IMR-90 (cell line): ENCODE measurements at regions not wholly inside any gene's neighbourhood (a gene's known extent, or its start where the extent isn't known, plus 50 kb on each side); places are given as distances from the start of the nearest gene placed in this dataset.

Experiments used
- ATAC-seq: fragments of 200-7000 bp; cut with Tn5 transposase; 2 replicates; pipeline ENCODE4 v1.9.1; 2020; ENCODE audit warnings: low read depth, mild to moderate bottlenecking, moderate library complexity
- BruUV-seq: library from RNA; stranded (reverse); fragments of 400-500 nt; replicated peaks from 2 replicates; lab custom pipeline; 2021; lab: Mats Ljungman, UMichigan
- CTCF ChIA-PET: fragments of 300-600 bp; formaldehyde crosslinking; extraction: SDS; loops from one replicate; lab custom pipeline; 2021; ENCODE audit warnings: antibody characterized with exemption; lab: Yijun Ruan, JAX
- POLR2A ChIA-PET: fragments of 300-600 bp; sonication (Branson Sonifier 250); formaldehyde crosslinking; loops from one replicate; lab custom pipeline; 2022; ENCODE audit warnings: antibody characterized with exemption; ENCODE audit not compliant: unreplicated experiment; lab: Charles Lee
- DNase-seq: peaks from one replicate; pipeline ENCODE4 v3.0.0; 2013
- H2AFZ ChIP-seq: replicated peaks from 2 replicates; pipeline ENCODE3; 2013; ENCODE audit warnings: low read length, mild to moderate bottlenecking; ENCODE audit not compliant: poor library complexity
- H2AK5ac ChIP-seq: 2 replicates; pipeline ENCODE4 v1.6.1; 2013; ENCODE audit warnings: low read depth, low read length, inconsistent platforms
- H2AK9ac ChIP-seq: replicated peaks from 2 replicates; pipeline ENCODE3; 2013; ENCODE audit warnings: mild to moderate bottlenecking, low read depth, low read length, moderate library complexity; ENCODE audit not compliant: poor library complexity
- H2BK120ac ChIP-seq: 2 replicates; pipeline ENCODE4 v1.6.1; 2013; ENCODE audit warnings: low read depth, low read length, inconsistent platforms
- H2BK15ac ChIP-seq: 3 replicates; pipeline ENCODE4 v1.6.1; 2013; ENCODE audit warnings: low read depth, low read length, inconsistent platforms
- H2BK20ac ChIP-seq: 2 replicates; pipeline ENCODE4 v1.6.1; 2013; ENCODE audit warnings: low read depth, mild to moderate bottlenecking, inconsistent platforms, low read length, moderate library complexity
- H2BK5ac ChIP-seq: 2 replicates; pipeline ENCODE4 v1.6.1; 2013; ENCODE audit warnings: mild to moderate bottlenecking, low read depth, low read length, inconsistent platforms; ENCODE audit not compliant: poor library complexity, severe bottlenecking
- H3K14ac ChIP-seq: replicated peaks from 2 replicates; pipeline ENCODE4 v1.6.1; 2013; ENCODE audit warnings: low read depth, low read length, inconsistent platforms
- H3K18ac ChIP-seq: 2 replicates; pipeline ENCODE4 v1.6.1; 2013; ENCODE audit warnings: low read depth, low read length, control low read depth
- H3K23ac ChIP-seq: 2 replicates; pipeline ENCODE4 v1.6.1; 2013; ENCODE audit warnings: low read depth, low read length, inconsistent platforms
- H3K27ac ChIP-seq: 2 replicates; pipeline ENCODE4 v1.5.1; 2013; ENCODE audit warnings: mild to moderate bottlenecking, control low read depth, low read length; ENCODE audit not compliant: insufficient read depth
- H3K27me3 ChIP-seq: 2 replicates; pipeline ENCODE4 v1.6.1; 2013; ENCODE audit warnings: low read length; ENCODE audit not compliant: control insufficient read depth, insufficient read depth
- H3K36me3 ChIP-seq: 2 replicates; pipeline ENCODE4 v1.6.1; 2013; ENCODE audit warnings: low read length, mixed read lengths; ENCODE audit not compliant: control insufficient read depth, insufficient read depth
- H3K4ac ChIP-seq: 2 replicates; pipeline ENCODE4 v1.6.1; 2013; ENCODE audit warnings: low read depth, low read length, inconsistent platforms
- H3K4me1 ChIP-seq: 2 replicates; pipeline ENCODE4 v1.6.1; 2013; ENCODE audit warnings: low read length, mixed read lengths; ENCODE audit not compliant: control insufficient read depth, insufficient read depth
- H3K4me2 ChIP-seq: 2 replicates; pipeline ENCODE4 v1.6.1; 2013; ENCODE audit warnings: low read depth, mild to moderate bottlenecking, control low read depth, low read length, moderate library complexity
- H3K4me3 ChIP-seq: 2 replicates; pipeline ENCODE4 v1.5.1; 2013; ENCODE audit warnings: low read depth, mild to moderate bottlenecking, control low read depth, low read length, moderate library complexity; ENCODE audit not compliant: insufficient read depth
- H3K56ac ChIP-seq: 2 replicates; pipeline ENCODE4 v1.6.1; 2013; ENCODE audit warnings: low read length, inconsistent platforms; ENCODE audit not compliant: insufficient read depth; ENCODE audit errors: extremely low read depth
- H3K79me1 ChIP-seq, 2 experiments: 2 replicates each; pipeline ENCODE4 v1.6.1; 2013; ENCODE audit warnings: low read length in 2 of 2, inconsistent platforms in 1 of 2, low read depth in 1 of 2
- H3K9ac ChIP-seq: 2 replicates; pipeline ENCODE4 v1.6.1; 2013; ENCODE audit warnings: low read depth, low read length, control low read depth
- H3K9me1 ChIP-seq: 2 replicates; pipeline ENCODE4 v1.6.1; 2013; ENCODE audit warnings: low read length, inconsistent platforms; ENCODE audit not compliant: insufficient read depth
- H3K9me3 ChIP-seq: 2 replicates; pipeline ENCODE4 v1.6.1; 2013; ENCODE audit warnings: low read length; ENCODE audit not compliant: control insufficient read depth, insufficient read depth
- H4K20me1 ChIP-seq: 2 replicates; pipeline ENCODE4 v1.6.1; 2013; ENCODE audit warnings: low read length, inconsistent platforms; ENCODE audit not compliant: insufficient read depth
- H4K5ac ChIP-seq: 2 replicates; pipeline ENCODE4 v1.6.1; 2013; ENCODE audit warnings: mild to moderate bottlenecking, low read depth, low read length, control low read depth
- H4K8ac ChIP-seq, 2 experiments: 2 replicates each; pipeline ENCODE4 v1.6.1; 2013; ENCODE audit warnings: low read depth in 2 of 2, low read length in 2 of 2, control low read depth in 1 of 2, inconsistent platforms in 1 of 2
- H4K91ac ChIP-seq: 2 replicates; pipeline ENCODE4 v1.6.1; 2013; ENCODE audit warnings: low read depth, low read length, inconsistent platforms; ENCODE audit not compliant: insufficient read depth
- MXI1 ChIP-seq: IDR thresholded peaks from 2 replicates; pipeline ENCODE4 v1.6.1; 2012; ENCODE audit warnings: low read depth, mild to moderate bottlenecking, low read length, moderate library complexity, borderline replicate concordance
- SMC3 ChIP-seq: fragments of 150-350 bp; IDR thresholded peaks from 2 replicates; pipeline ENCODE4 v1.6.1; 2016; ENCODE audit warnings: low read depth, mild to moderate bottlenecking, antibody characterized with exemption, low read length, moderate library complexity
- WGBS, 2 experiments: methylation state at CpG; one replicate each; pipeline versions ENCODE4 v1.1.5 to v1.1.7; 2013; ENCODE audit warnings: missing lambda C conversion rate in 2 of 2; ENCODE audit not compliant: insufficient read length in 1 of 2; ENCODE audit errors: extremely low coverage in 2 of 2; 5-methylcytosine and 5-hydroxymethylcytosine counted together
- dilution Hi-C: fragments of 300-500 bp; cut with HindIII; formaldehyde crosslinking; loops from one replicate; pipeline ENCODE4 v1.14.3; 2018; ENCODE audit warnings: low sequenced_read_pairs; ENCODE audit not compliant: unreplicated experiment
- in situ Hi-C: fragments of 300-500 bp; cut with MboI; formaldehyde crosslinking; loops from 3 replicates; pipeline ENCODE4 v1.14.3; 2019; ENCODE audit warnings: low sequenced_read_pairs, inconsistent platforms, mixed read lengths
- intact Hi-C: fragments of 100-400 bp; cut with micrococcal nuclease; formaldehyde crosslinking; loops from 2 replicates; pipeline ENCODE4 v1.10.0; 2022

DNA sequence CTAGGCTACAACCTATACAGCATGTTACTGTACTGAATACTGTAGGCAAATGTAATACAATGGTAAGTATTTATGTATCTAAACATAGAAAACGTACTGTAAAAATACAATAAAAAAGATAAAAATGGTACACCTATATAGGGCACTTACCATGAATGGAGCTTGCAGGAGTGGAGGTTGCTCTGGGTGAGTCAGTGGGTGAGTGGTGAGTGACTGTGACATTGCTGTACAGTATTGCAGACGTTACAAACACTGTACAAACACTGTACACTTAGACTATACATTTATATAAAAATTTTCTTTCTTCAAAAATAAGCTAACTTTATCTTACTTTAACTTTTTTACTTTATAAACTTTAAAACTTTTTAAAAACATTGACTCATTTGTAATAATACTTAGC lies 190.3 kb upstream of the NR3C2 start:
- H3K4me1 ChIP-seq: no peaks in the 10 kb centered on the region
- 0 out of 2 replicates have a peak, but pooled peaks cover 2% of the 10 kb centered on the region for H3K9me3 ChIP-seq
- H3K79me1 ChIP-seq: no peaks in the 10 kb centered on the region
- H3K9me1 ChIP-seq: no peaks in the 10 kb centered on the region
- in situ Hi-C loops: no loop called here
- no peaks in the 10 kb centered on the region for H3K36me3 ChIP-seq
- H3K4ac ChIP-seq: no peak overlapping the region
- BruUV-seq: no TSS peak
- dilution Hi-C loops: no loop called here
- DNase-seq: no peak
- ChIA-PET POLR2A (no interaction called here), CTCF (interaction anchor here (1.1 kb wide), 1 partner anchor 30 kb away, joined by 5 read pairs; no protein-coding TSS in a partner anchor)
- no peak for ATAC-seq
- H2BK20ac ChIP-seq: no peak overlapping the region
- H3K27me3 ChIP-seq: no peaks in the 10 kb centered on the region
- H4K91ac ChIP-seq: no peak overlapping the region
- no peak overlapping the region for H3K9ac ChIP-seq
- H2BK15ac ChIP-seq: no peak overlapping the region
- TF ChIP-seq MXI1 (no peak), SMC3 (no peak)
- no peak overlapping the region for H2AK9ac ChIP-seq
- no peak overlapping the region for H3K4me2 ChIP-seq
- no peak overlapping the region for H2BK5ac ChIP-seq
- H4K20me1 ChIP-seq: no peaks in the 10 kb centered on the region
- intact Hi-C loops: no loop called here
- no peak overlapping the region for H3K14ac ChIP-seq
- no peak overlapping the region for H3K56ac ChIP-seq
- no peak overlapping the region for H3K23ac ChIP-seq
- no peak overlapping the region for H2BK120ac ChIP-seq
- H2AFZ ChIP-seq: no peak overlapping the region
- WGBS, 2 experiments: no CpG with 5 or more reads among the region's 2 CpGs
- H2AK5ac ChIP-seq: no peak overlapping the region
- H4K8ac ChIP-seq: no peak overlapping the region
- H3K4me3 ChIP-seq: no peak overlapping the region
- no peak overlapping the region for H3K18ac ChIP-seq
- H3K27ac ChIP-seq: no peak overlapping the region
- H4K5ac ChIP-seq: no peak overlapping the region
